ENCODE measurements at regions not wholly inside any gene's neighbourhood (a gene's known extent, or its start where the extent isn't known, plus 50 kb on each side); places are given as distances from the start of the nearest gene placed in this dataset.

DNA sequence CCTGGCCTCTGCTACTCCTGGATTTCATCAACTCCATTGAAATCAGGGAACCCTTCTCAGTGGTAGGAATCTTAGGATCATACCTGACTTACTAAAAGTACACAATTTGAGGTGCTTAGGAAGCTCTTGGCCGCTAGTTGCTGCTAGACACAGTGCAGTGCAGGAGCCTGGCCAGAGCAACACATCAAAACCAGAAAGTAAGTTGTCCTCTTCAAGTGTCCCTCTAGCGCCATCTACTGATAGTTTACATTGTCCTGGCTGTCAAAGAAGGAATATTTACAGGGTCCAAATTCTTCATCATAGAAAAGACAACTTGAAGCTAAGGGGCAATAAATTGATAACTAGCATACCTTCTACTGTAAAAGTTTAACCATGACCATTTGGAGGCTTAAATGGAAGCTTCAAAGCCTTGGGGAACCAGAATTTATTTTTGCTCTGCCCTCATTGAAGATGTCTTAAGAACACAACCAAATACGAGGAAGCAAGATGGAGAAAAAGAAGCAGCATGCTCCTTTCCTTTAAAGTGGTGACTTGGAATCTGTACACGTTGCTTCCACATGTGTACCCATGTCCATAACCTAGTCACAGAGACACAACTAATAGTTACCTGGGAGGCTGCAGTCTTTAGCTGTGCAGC is 889.1 kb upstream of the GCFC2 start:
- peak; percentile 44 for DNase-seq
- Mint-ChIP-seq H3K36me3 (ENCODE audit: unreplicated experiment) (no peaks in the 10 kb centered on the region), H3K27me3 (ENCODE audit: unreplicated experiment) (no peaks in the 10 kb centered on the region), H3K27ac (ENCODE audit: unreplicated experiment) (no peak overlapping the region), H3K9me3 (ENCODE audit: unreplicated experiment) (no peaks in the 10 kb centered on the region), H3K4me1 (ENCODE audit: low read depth, unreplicated experiment) (no peaks in the 10 kb centered on the region), H3K4me3 (ENCODE audit: unreplicated experiment) (no peak overlapping the region)
- TF ChIP-seq, protein P1, sequence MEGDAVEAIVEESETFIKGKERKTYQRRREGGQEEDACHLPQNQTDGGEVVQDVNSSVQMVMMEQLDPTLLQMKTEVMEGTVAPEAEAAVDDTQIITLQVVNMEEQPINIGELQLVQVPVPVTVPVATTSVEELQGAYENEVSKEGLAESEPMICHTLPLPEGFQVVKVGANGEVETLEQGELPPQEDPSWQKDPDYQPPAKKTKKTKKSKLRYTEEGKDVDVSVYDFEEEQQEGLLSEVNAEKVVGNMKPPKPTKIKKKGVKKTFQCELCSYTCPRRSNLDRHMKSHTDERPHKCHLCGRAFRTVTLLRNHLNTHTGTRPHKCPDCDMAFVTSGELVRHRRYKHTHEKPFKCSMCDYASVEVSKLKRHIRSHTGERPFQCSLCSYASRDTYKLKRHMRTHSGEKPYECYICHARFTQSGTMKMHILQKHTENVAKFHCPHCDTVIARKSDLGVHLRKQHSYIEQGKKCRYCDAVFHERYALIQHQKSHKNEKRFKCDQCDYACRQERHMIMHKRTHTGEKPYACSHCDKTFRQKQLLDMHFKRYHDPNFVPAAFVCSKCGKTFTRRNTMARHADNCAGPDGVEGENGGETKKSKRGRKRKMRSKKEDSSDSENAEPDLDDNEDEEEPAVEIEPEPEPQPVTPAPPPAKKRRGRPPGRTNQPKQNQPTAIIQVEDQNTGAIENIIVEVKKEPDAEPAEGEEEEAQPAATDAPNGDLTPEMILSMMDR (IDR thresholded peaks at IDR 0.05; ENCODE audit: partially characterized antibody, unreplicated experiment), result peak; percentile 85

DNA sequence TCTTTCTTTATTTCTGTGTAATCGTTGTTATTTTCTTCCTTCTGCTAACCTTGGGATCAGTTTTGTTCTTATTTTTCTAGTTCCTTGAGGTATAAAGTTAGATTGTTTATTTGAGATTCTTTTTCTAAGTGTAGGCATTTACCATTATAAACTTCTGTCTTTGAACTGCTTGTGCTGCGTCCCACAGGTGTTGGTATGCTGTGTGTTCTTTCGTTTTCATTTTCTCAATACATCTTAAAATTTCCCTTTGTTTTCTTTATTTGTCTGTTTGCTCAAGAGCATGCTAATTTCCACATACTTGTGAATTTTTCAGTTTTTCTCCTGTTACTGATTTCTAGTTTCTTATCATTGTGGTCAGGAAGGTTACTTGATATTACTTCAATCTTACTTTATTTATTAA is 873.8 kb upstream of the GCFC2 start:
- no peak for DNase-seq
- Mint-ChIP-seq H3K27me3 (ENCODE audit: unreplicated experiment) (no peaks in the 10 kb centered on the region), H3K4me1 (ENCODE audit: low read depth, unreplicated experiment) (no peaks in the 10 kb centered on the region), H3K27ac (ENCODE audit: unreplicated experiment) (no peak overlapping the region), H3K4me3 (ENCODE audit: unreplicated experiment) (no peak overlapping the region), H3K9me3 (ENCODE audit: unreplicated experiment) (no peaks in the 10 kb centered on the region), H3K36me3 (ENCODE audit: unreplicated experiment) (no peaks in the 10 kb centered on the region)
- TF ChIP-seq, protein P1 (IDR thresholded peaks at IDR 0.05; ENCODE audit: partially characterized antibody, unreplicated experiment), result no peak

DNA sequence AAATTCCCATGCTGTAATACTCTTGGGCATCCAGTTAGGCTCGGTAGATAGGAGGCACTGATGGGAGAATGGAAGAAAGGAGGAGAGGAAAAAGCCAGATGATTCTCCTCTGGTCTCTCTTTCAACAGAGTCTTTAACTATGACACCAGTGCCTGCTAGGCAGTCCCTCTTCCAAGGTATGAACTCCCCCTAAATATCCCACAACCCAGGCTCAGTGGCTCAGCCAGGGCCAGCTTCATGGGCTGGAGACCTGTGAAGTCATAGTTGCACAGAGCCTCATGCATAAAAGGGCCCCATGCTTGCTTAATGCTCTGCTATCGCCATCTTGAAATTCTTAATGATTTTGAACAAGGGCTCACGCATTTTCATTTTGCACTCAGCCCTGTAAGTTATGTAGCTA is 869.2 kb upstream of the GCFC2 start:
- Mint-ChIP-seq H3K9me3 (ENCODE audit: unreplicated experiment) (peaks cover 4% of the 10 kb centered on the region), H3K36me3 (ENCODE audit: unreplicated experiment) (no peaks in the 10 kb centered on the region), H3K27me3 (ENCODE audit: unreplicated experiment) (peaks cover 4% of the 10 kb centered on the region), H3K4me1 (ENCODE audit: low read depth, unreplicated experiment) (no peaks in the 10 kb centered on the region), H3K4me3 (ENCODE audit: unreplicated experiment) (no peak overlapping the region), H3K27ac (ENCODE audit: unreplicated experiment) (no peak overlapping the region)
- DNase-seq, result no peak
- TF ChIP-seq, protein P1 (IDR thresholded peaks at IDR 0.05; ENCODE audit: partially characterized antibody, unreplicated experiment), result no peak

DNA sequence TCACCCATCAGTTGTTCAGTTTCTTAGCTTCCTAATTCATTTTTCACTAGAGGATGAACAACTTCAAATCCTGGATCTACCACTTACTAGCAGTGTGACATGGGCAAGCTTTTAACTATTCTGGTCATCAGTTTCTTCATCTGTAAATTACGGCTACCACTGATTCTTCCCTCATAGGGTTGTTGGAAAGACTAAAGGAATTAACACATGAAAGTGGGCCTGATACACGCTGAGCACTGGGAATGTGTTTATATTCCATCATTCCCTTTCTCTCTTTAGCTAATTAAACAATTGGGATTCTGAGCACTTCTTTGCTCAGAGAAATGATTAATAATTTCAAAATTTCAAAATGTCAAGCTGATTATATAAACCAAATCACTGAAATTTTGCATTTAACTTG is 862.3 kb upstream of the GCFC2 start:
- Mint-ChIP-seq H3K4me3 (ENCODE audit: unreplicated experiment) (no peak overlapping the region), H3K36me3 (ENCODE audit: unreplicated experiment) (no peaks in the 10 kb centered on the region), H3K27ac (ENCODE audit: unreplicated experiment) (no peak overlapping the region), H3K4me1 (ENCODE audit: low read depth, unreplicated experiment) (no peaks in the 10 kb centered on the region), H3K27me3 (ENCODE audit: unreplicated experiment) (peaks cover 1% of the 10 kb centered on the region), H3K9me3 (ENCODE audit: unreplicated experiment) (peaks cover 2% of the 10 kb centered on the region)
- no peak for DNase-seq
- TF ChIP-seq, protein P1 (IDR thresholded peaks at IDR 0.05; ENCODE audit: partially characterized antibody, unreplicated experiment), result no peak

DNA sequence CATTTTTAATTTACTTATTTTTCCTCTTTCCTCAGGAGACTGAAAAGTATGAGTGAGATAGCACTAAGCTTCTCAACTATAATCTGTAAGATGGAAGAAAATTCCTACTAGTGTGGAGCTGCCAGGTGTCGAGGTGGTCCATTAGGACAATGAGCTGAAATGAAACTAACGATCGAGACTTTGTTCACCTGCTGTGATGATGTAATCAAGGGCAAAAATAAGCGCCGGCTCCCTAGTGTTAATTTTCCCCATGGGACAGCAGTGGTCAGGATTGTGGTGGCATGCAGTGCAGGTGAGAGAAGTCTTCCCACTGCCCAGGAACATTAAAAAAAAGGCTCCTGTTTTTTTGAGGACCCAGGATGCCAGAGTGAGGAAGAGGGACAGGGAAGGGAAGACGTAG is 859.1 kb upstream of the GCFC2 start:
- Mint-ChIP-seq H3K9me3 (ENCODE audit: unreplicated experiment) (peaks cover 1% of the 10 kb centered on the region), H3K4me1 (ENCODE audit: low read depth, unreplicated experiment) (no peaks in the 10 kb centered on the region), H3K27ac (ENCODE audit: unreplicated experiment) (no peak overlapping the region), H3K36me3 (ENCODE audit: unreplicated experiment) (no peaks in the 10 kb centered on the region), H3K27me3 (ENCODE audit: unreplicated experiment) (no peaks in the 10 kb centered on the region), H3K4me3 (ENCODE audit: unreplicated experiment) (no peak overlapping the region)
- TF ChIP-seq, protein P1 (IDR thresholded peaks at IDR 0.05; ENCODE audit: partially characterized antibody, unreplicated experiment), result no peak
- no peak for DNase-seq
